ENCODE measurements at regions not wholly inside any gene's neighbourhood (a gene's known extent, or its start where the extent isn't known, plus 50 kb on each side); places are given as distances from the start of the nearest gene placed in this dataset.

DNA sequence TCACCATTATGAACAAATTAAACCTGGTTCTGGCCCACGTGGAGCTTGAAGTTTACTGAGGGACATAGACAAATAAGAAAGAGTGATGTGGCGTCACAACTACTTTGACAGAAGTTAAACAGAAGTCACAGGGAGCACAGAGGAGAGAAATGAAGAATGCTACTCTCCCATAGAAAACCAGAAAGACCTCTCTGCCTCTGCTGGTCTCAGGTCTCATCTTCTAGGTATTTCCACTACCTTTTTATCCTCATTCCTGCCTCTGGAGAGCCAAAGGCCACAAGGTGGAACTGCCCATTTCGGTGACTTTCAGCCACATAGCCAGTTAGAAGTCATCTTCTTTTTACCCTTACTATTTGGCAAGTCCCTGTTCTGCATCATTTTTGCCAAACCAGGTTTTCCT, 170.5 kb downstream of the CAND1 start:
- Histone ChIP-seq H3K9ac (ENCODE audit: low read length) (no peak overlapping the region), H3K27me3 (replicated peaks; ENCODE audit: insufficient read depth, low read length) (no peaks in the 10 kb centered on the region), H3K79me2 (ENCODE audit: low read length) (no peaks in the 10 kb centered on the region), H3K9me2 (replicated peaks; ENCODE audit: insufficient read depth, low read length) (no peaks in the 10 kb centered on the region), H2AFZ (ENCODE audit: low read length) (no peak overlapping the region), H3K4me1 (ENCODE audit: low read length) (peaks cover 8% of the 10 kb centered on the region; the same call in 1 of the 2 replicates), H3K9me3 (replicated peaks; ENCODE audit: insufficient read depth, low read length) (no peaks in the 10 kb centered on the region), H3K4me2 (ENCODE audit: low read depth, low read length) (no peak overlapping the region), H3K36me3 (replicated peaks; ENCODE audit: insufficient read depth, low read length) (no peaks in the 10 kb centered on the region), H3F3A (ENCODE audit: insufficient read depth, low read length) (no peaks in the 10 kb centered on the region), H4K20me1 (ENCODE audit: insufficient read depth, low read length) (no peaks in the 10 kb centered on the region), H3K4me3 (ENCODE audit: low read length) (no peak overlapping the region), H3K27ac (ENCODE audit: low read length) (no peak overlapping the region)
- TF ChIP-seq CTCF (IDR thresholded peaks at IDR 0.05; ENCODE audit: low read length) (no peak), EZH2 (optimal IDR thresholded peaks at IDR 0.05; ENCODE audit: low read depth, low read length) (no peak), EZH2phosphoT487 (IDR thresholded peaks at IDR 0.05; ENCODE audit: low read length) (no peak)
- no peak for DNase-seq

DNA sequence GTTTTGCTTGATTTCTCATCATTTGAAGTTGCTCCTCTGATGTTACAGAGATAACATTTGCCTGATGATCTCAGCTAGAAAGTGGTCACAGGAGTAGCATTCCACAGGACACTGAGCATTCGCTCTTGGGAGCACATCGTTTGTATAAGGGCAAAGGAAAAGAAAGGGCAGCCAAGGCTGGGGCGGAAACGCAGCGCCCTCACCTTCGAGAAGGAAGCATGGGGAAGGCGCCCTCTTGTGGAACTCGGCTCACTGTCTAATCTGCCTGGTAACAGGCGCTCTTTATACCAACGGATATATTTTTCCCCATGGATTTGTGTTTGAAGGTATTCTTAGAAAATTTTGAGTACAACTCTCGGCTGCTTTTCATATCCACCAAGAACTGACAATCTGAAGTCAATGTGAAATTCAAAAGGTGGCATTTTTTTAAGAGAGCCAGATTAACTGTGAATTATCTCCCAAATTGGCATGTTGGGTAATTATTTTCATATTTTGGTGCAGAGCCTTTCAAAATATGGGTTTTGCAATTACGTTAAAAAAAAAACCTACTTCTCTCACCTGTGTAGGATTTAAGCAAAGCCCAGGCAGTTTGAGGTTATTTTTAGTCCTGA, 172.7 kb downstream of the CAND1 start:
- Histone ChIP-seq H3K27me3 (replicated peaks; ENCODE audit: insufficient read depth, low read length) (no peaks in the 10 kb centered on the region), H3K9ac (ENCODE audit: low read length) (no peak overlapping the region), H2AFZ (ENCODE audit: low read length) (peak overlapping the region; percentile 54), H3K79me2 (ENCODE audit: low read length) (no peaks in the 10 kb centered on the region), H3K4me3 (ENCODE audit: low read length) (no peak overlapping the region), H3K27ac (ENCODE audit: low read length) (no peak overlapping the region), H3K4me2 (ENCODE audit: low read depth, low read length) (peak overlapping the region; percentile 49; the same call in 1 of the 2 replicates), H4K20me1 (ENCODE audit: insufficient read depth, low read length) (no peaks in the 10 kb centered on the region), H3K4me1 (ENCODE audit: low read length) (peaks cover 8% of the 10 kb centered on the region; the same call in 1 of the 2 replicates), H3F3A (ENCODE audit: insufficient read depth, low read length) (no peaks in the 10 kb centered on the region), H3K36me3 (replicated peaks; ENCODE audit: insufficient read depth, low read length) (no peaks in the 10 kb centered on the region), H3K9me2 (replicated peaks; ENCODE audit: insufficient read depth, low read length) (no peaks in the 10 kb centered on the region), H3K9me3 (replicated peaks; ENCODE audit: insufficient read depth, low read length) (no peaks in the 10 kb centered on the region)
- TF ChIP-seq CTCF (IDR thresholded peaks at IDR 0.05; ENCODE audit: low read length) (peak; percentile 86), EZH2 (optimal IDR thresholded peaks at IDR 0.05; ENCODE audit: low read depth, low read length) (no peak), EZH2phosphoT487 (IDR thresholded peaks at IDR 0.05; ENCODE audit: low read length) (no peak)
- peak; percentile 70 for DNase-seq

GRCh38 chr12:67442347-67442841, 173.2 kb downstream of the CAND1 start:
- Histone ChIP-seq H3K4me2 (ENCODE audit: low read depth, low read length) (no peak overlapping the region), H2AFZ (ENCODE audit: low read length) (no peak overlapping the region), H3K9ac (ENCODE audit: low read length) (no peak overlapping the region), H3K27ac (ENCODE audit: low read length) (no peak overlapping the region), H3K4me1 (ENCODE audit: low read length) (peaks cover 8% of the 10 kb centered on the region; the same call in 1 of the 2 replicates), H3K79me2 (ENCODE audit: low read length) (no peaks in the 10 kb centered on the region), H3K9me2 (replicated peaks; ENCODE audit: insufficient read depth, low read length) (no peaks in the 10 kb centered on the region), H3K9me3 (replicated peaks; ENCODE audit: insufficient read depth, low read length) (no peaks in the 10 kb centered on the region), H3K36me3 (replicated peaks; ENCODE audit: insufficient read depth, low read length) (no peaks in the 10 kb centered on the region), H4K20me1 (ENCODE audit: insufficient read depth, low read length) (no peaks in the 10 kb centered on the region), H3K27me3 (replicated peaks; ENCODE audit: insufficient read depth, low read length) (no peaks in the 10 kb centered on the region), H3F3A (ENCODE audit: insufficient read depth, low read length) (no peaks in the 10 kb centered on the region), H3K4me3 (ENCODE audit: low read length) (no peak overlapping the region)
- DNase-seq, result no peak
- TF ChIP-seq EZH2phosphoT487 (IDR thresholded peaks at IDR 0.05; ENCODE audit: low read length) (no peak), CTCF (IDR thresholded peaks at IDR 0.05; ENCODE audit: low read length) (no peak)

Data from MM.1S (cell line).